ENCODE measurements at regions not wholly inside any gene's neighbourhood (a gene's known extent, or its start where the extent isn't known, plus 50 kb on each side); places are given as distances from the start of the nearest gene placed in this dataset.

GRCh38 chr1:198811449-198811848 lies 172.6 kb downstream of the PTPRC start:
- no peak for TF ChIP-seq CTCF (IDR thresholded peaks at IDR 0.05; ENCODE audit: low read length)
- no peak for TF ChIP-seq EZH2 (IDR thresholded peaks at IDR 0.05; ENCODE audit: borderline replicate concordance, low read length)

Measured in OCI-LY1 (cell line).